PC-9 (cell line): ENCODE measurements at regions not wholly inside any gene's neighbourhood (a gene's known extent, or its start where the extent isn't known, plus 50 kb on each side); places are given as distances from the start of the nearest gene placed in this dataset.

ENCODE experiments used
- BruUV-seq: library from RNA; stranded (reverse); fragments of 400-500 nt; replicated peaks from 2 replicates; lab custom pipeline; 2021; lab: Mats Ljungman, UMichigan
- CTCF ChIA-PET: fragments of 300-600 bp; sonication (Branson Sonifier 250); formaldehyde crosslinking; loops from one replicate; lab custom pipeline; 2022; ENCODE audit warnings: antibody characterized with exemption; lab: Charles Lee
- POLR2A ChIA-PET: fragments of 300-600 bp; sonication (Branson Sonifier 250); formaldehyde crosslinking; loops from one replicate; lab custom pipeline; 2022; ENCODE audit warnings: antibody characterized with exemption; ENCODE audit not compliant: unreplicated experiment; lab: Charles Lee
- DNase-seq, 2 experiments: peaks; one replicate each; pipeline versions ENCODE4 v3.0.0 to v3.0.0-alpha.2; 2015 to 2022; ENCODE audit warnings: mixed read lengths in 1 of 2
- H2AFZ ChIP-seq: fragments of 200-600 bp; sonication (generic); 2 replicates; pipeline ENCODE4 v1.8.1; 2017; ENCODE audit warnings: antibody characterized with exemption
- H3F3A ChIP-seq: fragments of 200-600 bp; sonication (generic); 2 replicates; pipeline ENCODE4 v1.8.1; 2017; ENCODE audit warnings: antibody characterized with exemption, mild to moderate bottlenecking, low read depth; ENCODE audit not compliant: insufficient read depth
- H3K27ac ChIP-seq: fragments of 200-600 bp; sonication (generic); 2 replicates; pipeline ENCODE4 v1.6.1; 2016; ENCODE audit warnings: mixed run types
- H3K27me3 ChIP-seq: fragments of 200-600 bp; sonication (generic); 2 replicates; pipeline ENCODE4 v1.6.1; 2016; ENCODE audit warnings: low read depth, mixed run types; ENCODE audit not compliant: insufficient read depth
- H3K36me3 ChIP-seq: fragments of 200-600 bp; sonication (generic); 2 replicates; pipeline ENCODE4 v1.6.1; 2016; ENCODE audit warnings: low read depth, mixed run types
- H3K4me1 ChIP-seq: fragments of 200-600 bp; sonication (generic); replicated peaks from 2 replicates; pipeline ENCODE4 v1.6.1; 2016; ENCODE audit warnings: mixed run types; ENCODE audit not compliant: insufficient read depth
- H3K4me2 ChIP-seq: fragments of 200-600 bp; sonication (generic); 2 replicates; pipeline ENCODE4 v1.6.1; 2017; ENCODE audit warnings: mixed run types
- H3K4me3 ChIP-seq: fragments of 200-600 bp; sonication (generic); 2 replicates; pipeline ENCODE4 v1.6.1; 2016; ENCODE audit warnings: mixed run types
- H3K79me2 ChIP-seq: fragments of 200-600 bp; sonication (generic); 2 replicates; pipeline ENCODE4 v1.6.1; 2017; ENCODE audit warnings: low read depth, mixed run types
- H3K9me2 ChIP-seq: fragments of 200-600 bp; sonication (generic); 2 replicates; pipeline ENCODE4 v1.8.1; 2017; ENCODE audit warnings: mild to moderate bottlenecking; ENCODE audit not compliant: insufficient read depth
- H3K9me3 ChIP-seq: fragments of 200-600 bp; sonication (generic); 2 replicates; pipeline ENCODE4 v1.8.1; 2016; ENCODE audit warnings: low read depth; ENCODE audit not compliant: insufficient read depth
- H4K20me1 ChIP-seq: fragments of 200-600 bp; sonication (generic); 2 replicates; pipeline ENCODE4 v1.8.1; 2017; ENCODE audit not compliant: insufficient read depth
- EZH2 ChIP-seq: fragments of 200-600 bp; sonication (generic); IDR thresholded peaks from 2 replicates; pipeline ENCODE4 v1.8.0; 2017; ENCODE audit warnings: antibody characterized with exemption, low read depth
- intact Hi-C: fragments of 100-400 bp; cut with micrococcal nuclease; formaldehyde crosslinking; loops from one replicate; pipeline ENCODE4 v1.10.0; 2022; ENCODE audit not compliant: unreplicated experiment
- TF ChIP-seq, protein P1 (sequence below): fragments of 200-600 bp; sonication (generic); conservative IDR thresholded peaks from 2 replicates; pipeline ENCODE4 v1.6.1; 2017; ENCODE audit warnings: mixed run types, antibody characterized with exemption, mild to moderate bottlenecking, moderate library complexity

DNA sequence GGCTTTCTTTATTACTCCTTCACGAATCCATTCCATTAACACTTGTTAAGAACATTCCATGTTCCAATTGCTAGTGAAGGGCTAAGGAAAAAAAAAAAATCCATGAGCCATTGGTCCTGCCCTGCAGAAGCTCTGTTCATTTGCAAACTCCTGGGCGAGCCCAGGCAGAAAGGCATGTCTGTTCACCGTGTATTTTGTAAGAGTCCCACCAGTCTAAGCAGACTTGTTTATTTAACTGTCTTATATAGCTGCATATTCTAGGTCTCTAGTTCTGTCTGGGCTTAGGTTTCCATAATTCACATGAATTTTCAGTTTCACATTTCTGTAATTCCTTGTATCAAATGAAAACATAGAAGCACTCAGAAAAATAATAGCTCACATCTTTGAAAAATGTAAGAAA is 97.4 kb upstream of the POU2AF2 start:
- Histone ChIP-seq H3K9me2 (no peaks in the 10 kb centered on the region), H2AFZ (no peak overlapping the region), H3F3A (no peaks in the 10 kb centered on the region), H3K4me3 (no peak overlapping the region), H3K36me3 (no peaks in the 10 kb centered on the region), H3K27ac (no peak overlapping the region), H3K4me2 (no peak overlapping the region), H4K20me1 (no peaks in the 10 kb centered on the region), H3K4me1 (no peaks in the 10 kb centered on the region), H3K9me3 (no peaks in the 10 kb centered on the region), H3K79me2 (no peaks in the 10 kb centered on the region), H3K27me3 (no peaks in the 10 kb centered on the region)
- DNase-seq, result no peak
- BruUV-seq, result no TSS peak
- ChIA-PET CTCF (no interaction called here), POLR2A (no interaction called here)
- TF ChIP-seq EZH2, result no peak
- TF ChIP-seq, protein P1, sequence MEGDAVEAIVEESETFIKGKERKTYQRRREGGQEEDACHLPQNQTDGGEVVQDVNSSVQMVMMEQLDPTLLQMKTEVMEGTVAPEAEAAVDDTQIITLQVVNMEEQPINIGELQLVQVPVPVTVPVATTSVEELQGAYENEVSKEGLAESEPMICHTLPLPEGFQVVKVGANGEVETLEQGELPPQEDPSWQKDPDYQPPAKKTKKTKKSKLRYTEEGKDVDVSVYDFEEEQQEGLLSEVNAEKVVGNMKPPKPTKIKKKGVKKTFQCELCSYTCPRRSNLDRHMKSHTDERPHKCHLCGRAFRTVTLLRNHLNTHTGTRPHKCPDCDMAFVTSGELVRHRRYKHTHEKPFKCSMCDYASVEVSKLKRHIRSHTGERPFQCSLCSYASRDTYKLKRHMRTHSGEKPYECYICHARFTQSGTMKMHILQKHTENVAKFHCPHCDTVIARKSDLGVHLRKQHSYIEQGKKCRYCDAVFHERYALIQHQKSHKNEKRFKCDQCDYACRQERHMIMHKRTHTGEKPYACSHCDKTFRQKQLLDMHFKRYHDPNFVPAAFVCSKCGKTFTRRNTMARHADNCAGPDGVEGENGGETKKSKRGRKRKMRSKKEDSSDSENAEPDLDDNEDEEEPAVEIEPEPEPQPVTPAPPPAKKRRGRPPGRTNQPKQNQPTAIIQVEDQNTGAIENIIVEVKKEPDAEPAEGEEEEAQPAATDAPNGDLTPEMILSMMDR, result no peak
- intact Hi-C loops, result no loop called here

DNA sequence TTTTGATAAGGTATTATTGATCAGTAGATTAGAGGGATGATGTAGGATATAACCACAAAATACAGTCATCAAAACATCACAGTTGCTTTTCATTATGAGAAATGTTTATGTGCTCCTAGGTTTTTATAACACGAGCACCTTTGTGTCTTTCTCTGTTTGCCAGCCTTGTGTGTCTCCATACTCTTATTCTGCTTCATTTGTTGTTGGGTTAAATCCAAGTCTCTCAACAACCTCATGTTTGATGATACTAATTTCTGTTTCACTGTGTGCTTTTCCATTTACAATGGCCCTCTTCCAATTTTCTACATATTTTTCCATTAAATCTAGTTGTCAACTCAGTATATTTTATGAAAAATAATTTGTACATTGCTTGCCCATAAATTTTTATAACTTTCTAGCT is 107.7 kb upstream of the POU2AF2 start:
- Histone ChIP-seq H3K4me3 (no peak overlapping the region), H3K36me3 (no peaks in the 10 kb centered on the region), H2AFZ (no peak overlapping the region), H3K4me1 (no peaks in the 10 kb centered on the region), H4K20me1 (0 out of 2 replicates have a peak, but pooled peaks cover 3% of the 10 kb centered on the region), H3K9me3 (no peaks in the 10 kb centered on the region; the same call in 1 of the 2 replicates), H3K27ac (no peak overlapping the region), H3K79me2 (no peaks in the 10 kb centered on the region), H3K4me2 (no peak overlapping the region), H3K27me3 (no peaks in the 10 kb centered on the region; the same call in 1 of the 2 replicates), H3F3A (no peaks in the 10 kb centered on the region), H3K9me2 (no peaks in the 10 kb centered on the region)
- ChIA-PET POLR2A (no interaction called here), CTCF (no interaction called here)
- no TSS peak for BruUV-seq
- intact Hi-C loops, result no loop called here
- no peak for TF ChIP-seq EZH2
- TF ChIP-seq, protein P1, result no peak
- DNase-seq, result no peak

DNA sequence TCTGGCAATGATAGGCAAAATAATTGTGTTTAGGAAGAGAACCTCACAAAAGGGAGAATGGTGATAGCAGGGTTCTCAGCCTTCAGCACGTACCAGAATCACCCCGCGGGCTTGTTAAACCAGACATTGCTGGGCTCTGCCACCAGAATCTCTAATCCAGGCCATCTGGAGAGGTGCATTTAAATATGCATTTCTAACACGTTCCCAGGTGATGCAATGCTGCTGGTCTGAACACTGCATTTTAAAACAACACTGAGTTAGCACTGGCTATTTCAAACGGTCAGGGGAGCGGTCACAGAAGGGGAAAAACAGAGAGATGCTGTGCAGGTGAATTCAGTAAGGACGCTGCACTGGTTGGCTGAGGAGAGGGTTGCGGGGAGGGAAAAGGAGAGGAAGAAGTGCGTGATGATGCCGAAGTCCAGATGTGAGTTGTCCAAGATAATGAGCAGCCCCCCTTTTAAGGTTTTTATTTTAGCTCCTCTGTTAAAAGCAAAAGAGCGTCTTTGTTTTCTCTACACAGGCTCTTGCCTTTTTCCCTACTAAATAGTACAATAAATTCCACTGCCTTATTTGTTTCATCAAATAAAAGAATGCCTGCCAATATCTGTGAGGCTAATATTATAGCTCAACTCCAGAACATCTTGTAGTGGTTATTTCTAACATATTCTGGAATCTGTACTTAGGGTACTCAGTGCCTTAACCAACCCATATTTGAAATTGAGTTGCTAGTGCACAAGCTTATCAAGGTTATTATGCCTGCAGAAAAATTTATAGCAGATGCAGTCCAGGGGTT is 109.6 kb upstream of the POU2AF2 start:
- Histone ChIP-seq H3K4me3 (no peak overlapping the region), H3K4me2 (no peak overlapping the region), H3K9me3 (no peaks in the 10 kb centered on the region; the same call in 1 of the 2 replicates), H3K79me2 (no peaks in the 10 kb centered on the region), H3K9me2 (no peaks in the 10 kb centered on the region), H3K36me3 (no peaks in the 10 kb centered on the region), H3K4me1 (no peaks in the 10 kb centered on the region), H4K20me1 (0 out of 2 replicates have a peak, but pooled peaks cover 3% of the 10 kb centered on the region), H3K27ac (no peak overlapping the region), H3F3A (no peaks in the 10 kb centered on the region), H3K27me3 (no peaks in the 10 kb centered on the region; the same call in 1 of the 2 replicates), H2AFZ (no peak overlapping the region)
- TF ChIP-seq, protein P1, result no peak
- TF ChIP-seq EZH2, result no peak
- POLR2A ChIA-PET, result no interaction called here
- CTCF ChIA-PET, result no interaction called here
- no TSS peak for BruUV-seq
- no peak for DNase-seq
- intact Hi-C loops, result no loop called here
